PC-9 (cell line): ENCODE measurements at regions not wholly inside any gene's neighbourhood (a gene's known extent, or its start where the extent isn't known, plus 50 kb on each side); places are given as distances from the start of the nearest gene placed in this dataset.

ENCODE experiments used
- BruUV-seq: library from RNA; stranded (reverse); fragments of 400-500 nt; replicated peaks from 2 replicates; lab custom pipeline; 2021; lab: Mats Ljungman, UMichigan
- CTCF ChIA-PET: fragments of 300-600 bp; sonication (Branson Sonifier 250); formaldehyde crosslinking; loops from one replicate; lab custom pipeline; 2022; ENCODE audit warnings: antibody characterized with exemption; lab: Charles Lee
- POLR2A ChIA-PET: fragments of 300-600 bp; sonication (Branson Sonifier 250); formaldehyde crosslinking; loops from one replicate; lab custom pipeline; 2022; ENCODE audit warnings: antibody characterized with exemption; ENCODE audit not compliant: unreplicated experiment; lab: Charles Lee
- DNase-seq, 2 experiments: peaks; one replicate each; pipeline versions ENCODE4 v3.0.0 to v3.0.0-alpha.2; 2015 to 2022; ENCODE audit warnings: mixed read lengths in 1 of 2
- H2AFZ ChIP-seq: fragments of 200-600 bp; sonication (generic); 2 replicates; pipeline ENCODE4 v1.8.1; 2017; ENCODE audit warnings: antibody characterized with exemption
- H3F3A ChIP-seq: fragments of 200-600 bp; sonication (generic); 2 replicates; pipeline ENCODE4 v1.8.1; 2017; ENCODE audit warnings: antibody characterized with exemption, mild to moderate bottlenecking, low read depth; ENCODE audit not compliant: insufficient read depth
- H3K27ac ChIP-seq: fragments of 200-600 bp; sonication (generic); 2 replicates; pipeline ENCODE4 v1.6.1; 2016; ENCODE audit warnings: mixed run types
- H3K27me3 ChIP-seq: fragments of 200-600 bp; sonication (generic); 2 replicates; pipeline ENCODE4 v1.6.1; 2016; ENCODE audit warnings: low read depth, mixed run types; ENCODE audit not compliant: insufficient read depth
- H3K36me3 ChIP-seq: fragments of 200-600 bp; sonication (generic); 2 replicates; pipeline ENCODE4 v1.6.1; 2016; ENCODE audit warnings: low read depth, mixed run types
- H3K4me1 ChIP-seq: fragments of 200-600 bp; sonication (generic); replicated peaks from 2 replicates; pipeline ENCODE4 v1.6.1; 2016; ENCODE audit warnings: mixed run types; ENCODE audit not compliant: insufficient read depth
- H3K4me2 ChIP-seq: fragments of 200-600 bp; sonication (generic); 2 replicates; pipeline ENCODE4 v1.6.1; 2017; ENCODE audit warnings: mixed run types
- H3K4me3 ChIP-seq: fragments of 200-600 bp; sonication (generic); 2 replicates; pipeline ENCODE4 v1.6.1; 2016; ENCODE audit warnings: mixed run types
- H3K79me2 ChIP-seq: fragments of 200-600 bp; sonication (generic); 2 replicates; pipeline ENCODE4 v1.6.1; 2017; ENCODE audit warnings: low read depth, mixed run types
- H3K9me2 ChIP-seq: fragments of 200-600 bp; sonication (generic); 2 replicates; pipeline ENCODE4 v1.8.1; 2017; ENCODE audit warnings: mild to moderate bottlenecking; ENCODE audit not compliant: insufficient read depth
- H3K9me3 ChIP-seq: fragments of 200-600 bp; sonication (generic); 2 replicates; pipeline ENCODE4 v1.8.1; 2016; ENCODE audit warnings: low read depth; ENCODE audit not compliant: insufficient read depth
- H4K20me1 ChIP-seq: fragments of 200-600 bp; sonication (generic); 2 replicates; pipeline ENCODE4 v1.8.1; 2017; ENCODE audit not compliant: insufficient read depth
- EZH2 ChIP-seq: fragments of 200-600 bp; sonication (generic); IDR thresholded peaks from 2 replicates; pipeline ENCODE4 v1.8.0; 2017; ENCODE audit warnings: antibody characterized with exemption, low read depth
- intact Hi-C: fragments of 100-400 bp; cut with micrococcal nuclease; formaldehyde crosslinking; loops from one replicate; pipeline ENCODE4 v1.10.0; 2022; ENCODE audit not compliant: unreplicated experiment
- TF ChIP-seq, protein P1 (sequence below): fragments of 200-600 bp; sonication (generic); conservative IDR thresholded peaks from 2 replicates; pipeline ENCODE4 v1.6.1; 2017; ENCODE audit warnings: mixed run types, antibody characterized with exemption, mild to moderate bottlenecking, moderate library complexity

DNA sequence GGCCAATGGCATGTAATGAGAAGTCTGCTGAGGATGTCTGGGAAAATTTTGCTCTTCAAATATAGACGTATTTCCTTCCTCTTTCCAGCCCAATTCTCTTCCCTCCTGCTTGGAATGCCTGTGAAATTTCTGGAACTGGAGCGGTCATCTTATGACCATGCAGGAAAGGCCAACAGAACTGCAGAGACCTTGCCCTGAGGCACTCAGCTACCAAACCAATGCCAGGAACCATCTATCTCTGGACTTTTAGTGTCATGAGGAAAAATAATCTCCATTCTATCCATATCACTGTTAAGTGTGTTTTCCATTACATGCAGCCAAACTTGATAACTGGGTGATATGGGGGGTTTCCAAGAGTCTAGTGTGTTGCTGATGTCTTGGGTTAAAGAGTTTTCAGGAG lies 363.7 kb downstream of the SLC4A3 start:
- Histone ChIP-seq H3K4me3 (no peak overlapping the region), H3K9me2 (no peaks in the 10 kb centered on the region), H3K79me2 (no peaks in the 10 kb centered on the region), H3K36me3 (no peaks in the 10 kb centered on the region), H3K27me3 (no peaks in the 10 kb centered on the region), H3K4me1 (no peaks in the 10 kb centered on the region), H3F3A (no peaks in the 10 kb centered on the region), H4K20me1 (no peaks in the 10 kb centered on the region), H3K4me2 (no peak overlapping the region), H3K9me3 (no peaks in the 10 kb centered on the region), H3K27ac (no peak overlapping the region), H2AFZ (no peak overlapping the region)
- BruUV-seq, result no TSS peak
- POLR2A ChIA-PET, result interaction anchor here (0.7 kb wide), 1 partner anchor 119 kb away, joined by 3 read pairs; no protein-coding TSS in a partner anchor
- intact Hi-C loops, result no loop called here
- TF ChIP-seq, protein P1, sequence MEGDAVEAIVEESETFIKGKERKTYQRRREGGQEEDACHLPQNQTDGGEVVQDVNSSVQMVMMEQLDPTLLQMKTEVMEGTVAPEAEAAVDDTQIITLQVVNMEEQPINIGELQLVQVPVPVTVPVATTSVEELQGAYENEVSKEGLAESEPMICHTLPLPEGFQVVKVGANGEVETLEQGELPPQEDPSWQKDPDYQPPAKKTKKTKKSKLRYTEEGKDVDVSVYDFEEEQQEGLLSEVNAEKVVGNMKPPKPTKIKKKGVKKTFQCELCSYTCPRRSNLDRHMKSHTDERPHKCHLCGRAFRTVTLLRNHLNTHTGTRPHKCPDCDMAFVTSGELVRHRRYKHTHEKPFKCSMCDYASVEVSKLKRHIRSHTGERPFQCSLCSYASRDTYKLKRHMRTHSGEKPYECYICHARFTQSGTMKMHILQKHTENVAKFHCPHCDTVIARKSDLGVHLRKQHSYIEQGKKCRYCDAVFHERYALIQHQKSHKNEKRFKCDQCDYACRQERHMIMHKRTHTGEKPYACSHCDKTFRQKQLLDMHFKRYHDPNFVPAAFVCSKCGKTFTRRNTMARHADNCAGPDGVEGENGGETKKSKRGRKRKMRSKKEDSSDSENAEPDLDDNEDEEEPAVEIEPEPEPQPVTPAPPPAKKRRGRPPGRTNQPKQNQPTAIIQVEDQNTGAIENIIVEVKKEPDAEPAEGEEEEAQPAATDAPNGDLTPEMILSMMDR, result no peak
- no peak for DNase-seq
- CTCF ChIA-PET, result interaction anchor here (0.6 kb wide), 1 partner anchor 1975 kb away, joined by 7 read pairs; no protein-coding TSS in a partner anchor

DNA sequence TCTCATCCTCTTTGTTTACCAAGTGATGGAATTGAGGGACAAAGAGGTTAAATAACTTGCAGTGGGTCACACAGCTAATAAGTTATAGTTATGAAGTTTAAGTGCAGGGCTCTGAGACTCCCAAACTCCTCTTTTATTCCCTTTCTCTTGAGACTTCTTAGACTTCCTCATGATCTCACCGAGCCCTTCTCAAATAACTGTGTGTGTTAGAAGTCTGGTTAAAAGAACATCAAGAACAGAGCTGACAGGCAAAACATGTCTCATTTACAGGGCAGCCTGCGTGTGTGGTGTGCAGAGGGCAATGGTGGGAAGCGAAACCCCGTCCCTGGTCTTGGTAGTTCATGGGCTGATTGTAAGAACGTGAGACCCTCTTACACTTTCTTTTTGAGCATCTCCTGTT lies 368.0 kb downstream of the SLC4A3 start:
- TF ChIP-seq, protein P1, result no peak
- TF ChIP-seq EZH2, result no peak
- no TSS peak for BruUV-seq
- POLR2A ChIA-PET, result no interaction called here
- Histone ChIP-seq H3K36me3 (no peaks in the 10 kb centered on the region), H3K79me2 (no peaks in the 10 kb centered on the region), H3K4me2 (no peak overlapping the region), H3K9me2 (no peaks in the 10 kb centered on the region), H4K20me1 (no peaks in the 10 kb centered on the region), H3K4me3 (no peak overlapping the region), H3K27me3 (no peaks in the 10 kb centered on the region), H3K4me1 (no peaks in the 10 kb centered on the region), H3K9me3 (peaks cover 6% of the 10 kb centered on the region; the same call in 1 of the 2 replicates), H3K27ac (no peak overlapping the region), H3F3A (no peaks in the 10 kb centered on the region), H2AFZ (no peak overlapping the region)
- DNase-seq, result no peak
- CTCF ChIA-PET, result no interaction called here
- intact Hi-C loops, result no loop called here

DNA sequence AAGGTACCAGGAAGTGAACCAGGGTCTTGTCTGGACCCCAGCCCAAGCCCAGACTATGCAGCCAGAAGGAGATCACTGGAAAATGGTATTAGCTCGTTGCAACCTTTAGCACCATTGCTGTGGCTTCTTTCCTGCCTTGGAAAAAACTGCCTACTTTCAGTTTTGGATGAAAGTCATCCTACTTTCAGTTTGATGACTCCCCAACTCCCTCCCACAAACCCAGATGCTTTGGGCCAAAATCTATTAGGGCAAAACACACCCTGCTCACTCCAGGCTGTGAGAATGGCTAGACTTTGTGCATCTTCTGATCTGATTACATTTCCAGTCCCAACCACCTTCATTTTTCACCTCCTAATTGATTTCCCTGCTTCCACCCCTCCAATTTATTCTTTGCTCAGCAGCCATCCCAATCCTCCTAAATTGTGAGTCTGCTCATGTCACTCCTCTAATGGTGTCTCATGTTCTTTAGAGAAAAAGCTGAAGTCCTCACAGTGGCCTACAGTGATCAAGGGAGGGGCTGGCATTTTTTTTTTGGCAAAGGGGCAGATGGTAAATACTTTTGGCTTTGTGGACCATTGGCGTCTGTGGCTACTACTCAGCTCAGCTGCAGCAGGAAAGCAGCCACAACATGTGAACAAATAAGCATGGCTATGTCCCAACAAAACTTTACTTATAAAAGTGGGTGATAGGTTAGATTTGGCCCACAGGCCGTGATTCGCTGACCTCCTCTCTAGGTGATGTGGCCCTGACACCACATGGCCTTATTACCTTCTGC lies 368.7 kb downstream of the SLC4A3 start:
- no peak overlapping the region for H3K4me3 ChIP-seq
- H3K36me3 ChIP-seq, result no peaks in the 10 kb centered on the region
- ChIA-PET POLR2A (no interaction called here), CTCF (no interaction called here)
- no peaks in the 10 kb centered on the region for H3K79me2 ChIP-seq
- no peak overlapping the region for H3K4me2 ChIP-seq
- no peak for TF ChIP-seq EZH2
- TF ChIP-seq, protein P1, result no peak
- no peak for DNase-seq
- H3F3A ChIP-seq, result no peaks in the 10 kb centered on the region
- peaks cover 4% of the 10 kb centered on the region for H3K4me1 ChIP-seq
- no peaks in the 10 kb centered on the region for H3K9me2 ChIP-seq
- H4K20me1 ChIP-seq, result no peaks in the 10 kb centered on the region
- BruUV-seq, result no TSS peak
- H3K9me3 ChIP-seq, result peaks cover 6% of the 10 kb centered on the region; the same call in 1 of the 2 replicates
- H3K27ac ChIP-seq, result no peak overlapping the region
- no peaks in the 10 kb centered on the region for H3K27me3 ChIP-seq
- intact Hi-C loops, result no loop called here
- H2AFZ ChIP-seq, result no peak overlapping the region
